C4-2B (cell line): ENCODE measurements at regions not wholly inside any gene's neighbourhood (a gene's known extent, or its start where the extent isn't known, plus 50 kb on each side); places are given as distances from the start of the nearest gene placed in this dataset.

Source experiments
- CTCF ChIP-seq: fragments of 450-650 bp; conservative IDR thresholded peaks from 2 replicates; pipeline ENCODE4 v1.5.1; 2017; ENCODE audit warnings: mild to moderate bottlenecking
- ZFX ChIP-seq: fragments of 450-650 bp; IDR thresholded peaks from 2 replicates; pipeline ENCODE4 v1.6.1; 2017

GRCh38 chr12:104823985-104824461, 134.1 kb downstream of the SLC41A2 start:
- TF ChIP-seq CTCF: no peak
- TF ChIP-seq ZFX: no peak
